GM19452 (cell line): ENCODE measurements at regions not wholly inside any gene's neighbourhood (a gene's known extent, or its start where the extent isn't known, plus 50 kb on each side); places are given as distances from the start of the nearest gene placed in this dataset.
"Not testable (repeated sequence)": the region's sequence is repeated elsewhere in the genome, so short reads cannot be mapped to it uniquely, and the experiment has no call there.

Source experiments
- ATAC-seq: cut with Tn5 transposase; IDR thresholded peaks from one replicate; pipeline ENCODE4 v1.9.1; 2021; ENCODE audit not compliant: unreplicated experiment

DNA sequence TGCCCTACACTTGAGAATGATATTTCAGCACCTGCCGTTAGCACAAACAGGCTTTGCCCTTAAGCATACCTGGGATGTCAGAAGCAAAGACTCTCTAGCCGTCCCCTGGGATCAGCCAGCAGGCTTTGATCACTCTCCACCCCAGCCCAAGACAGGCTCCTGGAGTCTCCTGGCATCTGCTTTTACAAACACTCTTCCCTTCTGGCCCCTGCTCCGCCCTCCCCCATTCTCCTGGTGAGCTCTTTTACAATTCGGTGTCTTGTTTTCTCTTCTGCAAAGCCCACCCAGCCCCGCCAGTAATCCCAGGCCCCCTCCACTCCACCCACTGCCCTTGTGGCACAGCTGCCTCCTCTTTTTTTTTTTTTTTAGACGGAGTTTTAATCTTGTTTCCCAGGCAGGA is 50.4 kb downstream of the KATNIP start:
- no peak for ATAC-seq

DNA sequence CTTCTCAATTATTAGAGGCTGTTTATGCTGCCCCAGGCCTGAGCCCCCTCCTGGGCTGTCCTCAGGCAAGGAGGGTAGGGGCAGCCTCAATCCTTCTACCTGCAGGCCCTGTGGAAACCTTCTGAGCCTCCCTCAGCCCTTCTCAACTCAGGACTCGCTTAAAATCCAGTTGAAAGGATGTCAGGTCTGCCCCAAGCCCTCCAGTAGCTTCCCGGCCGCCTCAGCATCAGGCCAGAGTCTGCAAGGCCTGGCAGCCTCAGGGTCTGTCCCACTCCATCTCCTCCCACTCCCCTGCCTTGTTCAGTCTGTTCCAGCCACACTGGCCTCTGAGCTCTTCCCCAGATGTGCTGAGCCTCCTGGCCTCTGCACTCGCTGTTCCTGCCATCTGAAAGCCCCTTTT is 52.2 kb downstream of the KATNIP start:
- no peak for ATAC-seq

DNA sequence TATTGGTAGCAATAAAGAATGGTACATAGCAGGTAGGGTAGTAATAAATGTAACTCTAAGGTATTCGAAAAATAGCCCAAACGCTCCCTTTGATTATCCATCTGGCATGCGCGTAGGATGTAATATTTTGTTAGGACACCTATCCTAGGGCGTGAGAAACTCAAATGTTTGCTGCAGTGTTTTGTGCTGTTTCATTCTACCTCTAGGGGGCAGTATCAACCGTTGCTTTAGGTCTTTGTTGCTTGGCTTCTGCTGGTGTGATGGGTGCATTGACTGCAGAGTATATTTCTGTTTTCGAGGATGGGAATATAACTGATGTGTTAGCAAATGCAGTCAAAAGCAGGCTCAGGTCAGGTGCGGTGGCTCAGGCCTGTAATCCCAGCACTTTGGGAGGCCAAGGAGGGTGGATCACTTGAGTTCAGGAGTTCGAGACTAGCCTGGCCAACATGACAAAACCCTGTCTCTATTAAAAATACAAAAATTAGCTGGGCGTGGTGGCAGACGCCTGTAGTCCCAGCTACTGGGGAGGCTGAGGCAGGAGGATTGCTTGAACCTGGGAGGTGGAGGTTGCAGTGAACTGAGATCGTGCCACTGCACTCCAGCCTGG is 55.7 kb downstream of the KATNIP start:
- not testable (repeated sequence) for ATAC-seq

GRCh38 chr16:27611340-27611739 is 61.4 kb downstream of the KATNIP start:
- ATAC-seq, result no peak

DNA sequence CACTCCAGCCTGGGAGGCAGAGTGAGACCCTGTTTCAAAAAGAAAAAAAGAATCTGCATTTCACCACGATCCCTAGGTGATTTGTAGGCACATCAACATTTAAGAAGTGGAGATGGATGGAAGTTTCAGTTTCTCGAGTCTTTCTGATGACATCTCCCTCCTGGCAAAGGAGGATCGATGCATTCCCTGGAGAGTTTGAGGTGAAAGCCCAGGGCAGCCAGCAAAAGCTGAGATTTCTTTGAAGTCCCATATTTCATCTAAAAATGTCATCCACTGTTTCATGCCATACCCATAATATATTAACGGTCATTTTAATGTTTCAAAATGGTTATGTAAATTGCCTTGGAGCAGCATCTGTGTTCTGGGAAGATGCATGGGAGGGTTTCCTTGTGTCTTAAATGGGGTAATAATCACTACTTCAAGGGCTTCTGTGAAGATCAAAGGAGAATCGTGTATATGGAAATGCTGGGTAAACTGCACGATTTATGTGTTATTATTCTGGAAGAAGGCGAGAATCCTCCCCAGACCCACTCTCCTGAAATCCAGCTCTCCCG is 63.4 kb downstream of the KATNIP start:
- ATAC-seq, result no peak

DNA sequence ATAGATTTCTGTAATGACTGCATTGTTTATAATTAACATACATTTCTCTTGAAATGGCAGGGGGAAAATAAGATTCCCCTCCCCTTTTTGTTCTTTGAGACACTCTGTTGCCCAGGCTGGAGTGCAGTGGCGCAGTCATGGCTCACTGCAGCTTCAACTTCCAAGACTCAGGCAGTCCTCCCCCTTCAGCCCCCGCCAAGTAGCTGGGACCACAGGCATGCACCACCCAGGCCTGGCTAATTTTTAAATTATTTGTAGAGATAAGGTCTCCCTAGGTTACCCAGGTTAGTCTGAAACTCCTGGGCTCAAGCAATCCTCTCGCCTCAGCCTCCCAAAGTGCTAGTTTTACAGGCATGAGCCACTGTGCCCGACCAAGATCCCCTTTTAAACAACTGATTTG is 67.7 kb downstream of the KATNIP start:
- ATAC-seq, result no peak

GRCh38 chr16:27618165-27618564 is 68.2 kb downstream of the KATNIP start:
- ATAC-seq, result no peak

- no peak for ATAC-seq
Measured at GRCh38 chr16:27618606-27619327, 68.8 kb downstream of the KATNIP start.

- ATAC-seq, result no peak
Measured at GRCh38 chr16:27620541-27620940, 70.6 kb downstream of the KATNIP start.

DNA sequence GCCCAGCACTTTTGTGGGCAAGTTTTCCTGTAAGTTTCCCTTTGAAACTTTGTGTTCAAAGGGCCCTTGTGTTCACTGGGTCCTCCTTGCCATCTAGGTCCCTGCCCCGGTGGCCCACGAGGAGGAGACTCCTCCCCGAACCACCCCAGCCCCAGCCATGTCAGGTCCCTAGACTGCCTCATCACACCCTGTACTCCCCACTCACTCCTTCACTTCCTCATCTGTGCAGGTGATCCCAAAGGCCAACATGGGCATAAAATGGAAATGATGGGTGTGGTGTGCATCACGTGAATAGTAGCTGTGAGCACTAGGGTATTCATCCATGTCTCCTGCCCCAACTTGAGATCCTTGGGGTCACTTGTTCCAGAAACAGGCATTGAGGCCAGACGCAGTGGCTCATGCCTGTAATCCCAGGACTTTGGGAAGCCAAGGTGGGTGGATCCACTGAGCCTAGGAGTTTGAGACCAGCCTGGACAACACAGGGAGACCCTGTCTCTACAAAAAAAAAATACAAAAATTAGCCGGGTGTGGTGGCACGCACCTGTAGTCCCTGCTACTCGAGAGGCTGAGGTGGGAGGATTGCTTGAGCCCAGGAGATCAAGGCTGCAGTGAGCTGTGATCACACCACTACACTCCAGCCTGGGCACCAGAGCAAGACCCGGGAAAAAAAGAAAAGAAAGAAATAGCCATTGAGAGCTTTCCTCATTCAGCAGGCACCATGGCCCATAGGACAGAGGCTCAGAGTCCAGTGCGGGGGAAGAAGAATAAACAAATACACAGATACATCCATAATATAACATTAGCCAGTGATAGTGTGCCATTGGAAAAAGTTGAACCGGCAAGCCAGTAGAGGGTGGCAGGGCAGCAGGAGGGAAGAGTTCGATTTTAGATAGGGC is 74.5 kb downstream of the KATNIP start:
- no peak for ATAC-seq

DNA sequence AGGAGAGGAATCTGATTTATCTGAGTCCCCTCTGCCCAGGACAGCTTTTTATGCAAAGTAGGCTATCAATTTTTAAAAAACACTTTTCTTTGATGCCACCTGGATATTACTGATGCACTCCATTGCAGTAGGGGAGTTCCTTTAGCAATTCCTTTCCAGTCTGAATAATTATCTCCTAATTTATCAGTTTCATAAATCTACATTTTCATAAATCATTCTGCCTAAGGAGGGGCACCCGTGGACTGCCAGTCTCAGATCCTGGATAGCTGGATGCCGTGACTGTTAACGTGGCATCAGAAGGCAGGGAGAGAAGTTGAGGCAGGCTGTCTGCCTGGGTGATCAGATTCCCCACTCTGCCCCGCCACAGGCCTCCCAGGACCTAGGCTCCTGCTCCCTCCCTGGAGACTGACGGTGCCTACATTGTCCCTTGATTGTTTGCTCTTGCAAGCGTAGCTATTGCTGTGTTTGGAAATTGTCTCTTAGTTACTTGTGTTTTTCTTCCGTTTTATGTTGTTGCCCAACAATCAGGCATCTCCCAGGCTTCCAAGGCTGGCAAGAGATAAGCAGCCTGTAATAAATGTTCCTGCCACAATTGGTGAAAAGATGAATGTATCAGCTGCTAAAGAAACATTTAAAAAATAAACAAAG is 75.2 kb downstream of the KATNIP start:
- no peak for ATAC-seq

GRCh38 chr16:27627136-27627535 is 77.2 kb downstream of the KATNIP start:
- no peak for ATAC-seq

- no peak for ATAC-seq
Measured at GRCh38 chr16:27628241-27628942, 78.4 kb downstream of the KATNIP start.

DNA sequence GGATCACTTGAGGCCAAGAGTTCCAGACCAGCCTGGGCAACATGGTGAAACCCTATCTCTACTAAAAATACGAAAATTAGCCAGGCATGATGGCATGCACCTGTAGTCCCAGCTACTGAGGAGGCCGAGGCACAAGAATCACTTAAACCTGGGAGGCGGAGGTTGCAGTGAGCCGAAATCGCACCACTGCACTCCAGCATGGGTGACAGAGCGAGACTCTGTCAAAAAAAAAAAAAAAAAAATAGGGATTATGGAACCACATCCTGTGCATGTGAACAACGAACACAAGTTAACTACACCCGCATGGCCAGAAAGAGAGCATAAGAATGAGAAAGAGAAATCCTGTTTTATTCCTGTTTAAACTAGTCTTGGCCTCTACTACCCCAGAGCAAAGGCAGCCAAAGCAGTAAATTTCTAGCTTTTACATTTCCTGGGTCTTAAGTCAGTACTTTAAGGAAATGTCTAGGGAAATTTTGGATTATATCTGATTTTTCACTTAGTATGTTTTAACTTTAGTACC is 79.1 kb downstream of the KATNIP start:
- ATAC-seq, result not testable (repeated sequence)

DNA sequence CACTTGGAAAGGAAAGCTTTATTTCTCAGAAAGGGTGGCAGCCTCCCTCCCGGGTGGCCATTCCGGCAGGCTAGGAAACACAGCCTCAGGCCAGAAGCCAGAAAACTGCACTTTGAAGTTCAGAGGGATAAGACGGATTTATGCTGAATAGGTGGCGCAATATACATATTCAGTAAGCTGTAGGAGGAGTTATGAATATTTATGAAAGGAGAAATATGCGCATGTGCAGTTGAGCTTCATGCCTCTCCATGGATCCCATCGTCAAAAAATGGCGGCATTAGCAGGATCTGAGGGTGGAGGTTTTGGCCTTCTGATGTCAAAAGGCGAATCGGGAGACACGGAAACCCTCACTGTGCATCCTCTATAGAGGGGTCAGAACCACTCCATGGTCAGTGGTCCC is 82.3 kb downstream of the KATNIP start:
- ATAC-seq, result no peak

DNA sequence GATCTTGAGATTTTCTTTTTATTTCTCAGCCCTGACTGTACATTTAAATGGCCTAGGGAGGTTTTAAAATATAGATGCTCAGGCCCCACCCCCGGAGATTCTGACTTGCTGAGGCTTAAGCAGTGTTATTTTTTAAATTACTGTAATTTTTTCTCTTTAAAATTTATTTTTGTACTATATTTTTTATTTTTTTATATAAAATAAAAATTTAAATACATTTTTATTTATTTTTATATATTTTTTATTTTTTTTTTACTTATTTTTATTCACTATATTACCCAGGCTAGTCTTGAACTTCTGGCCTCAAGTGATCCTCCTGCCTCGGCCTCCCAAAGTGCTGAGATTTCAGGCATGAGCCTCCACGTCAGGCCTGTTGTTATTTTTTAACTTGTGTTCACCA is 83.3 kb downstream of the KATNIP start:
- no peak for ATAC-seq

- no peak for ATAC-seq
Measured at GRCh38 chr16:27633721-27634120, 83.8 kb downstream of the KATNIP start.

DNA sequence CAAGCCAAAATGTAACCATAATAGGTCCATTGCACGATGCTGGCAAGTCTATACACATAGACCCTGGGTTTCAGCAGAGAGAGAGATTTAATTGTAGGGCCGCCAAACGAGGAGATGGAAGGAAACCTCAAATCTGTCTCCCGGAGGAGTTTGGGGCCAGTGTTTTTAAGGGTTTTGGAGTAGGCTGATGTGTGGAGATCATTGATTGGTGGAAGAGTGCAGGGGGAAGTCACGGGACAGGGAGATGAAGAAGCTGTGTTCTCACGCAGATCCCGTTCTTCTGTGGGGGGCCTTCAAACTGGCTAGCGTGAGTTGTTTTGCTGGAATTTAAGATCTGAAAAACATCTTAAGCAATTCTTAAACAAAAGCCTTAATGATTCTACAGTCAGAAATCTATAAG is 84.8 kb downstream of the KATNIP start:
- no peak for ATAC-seq

- ATAC-seq, result no peak
Measured at GRCh38 chr16:27636453-27637240, 86.7 kb downstream of the KATNIP start.
